Sigmoid colon (tissue), 6 donors: ENCODE measurements at regions not wholly inside any gene's neighbourhood (a gene's known extent, or its start where the extent isn't known, plus 50 kb on each side); places are given as distances from the start of the nearest gene placed in this dataset.

Source experiments
- DNase-seq: peaks from one replicate; pipeline ENCODE4 v3.0.0-alpha.2; 2019
- H3K27ac ChIP-seq, 4 donors: fragments of 200-600 bp; sonication (generic); one replicate each; pipeline ENCODE4 v1.5.1; 2016 to 2019; ENCODE audit warnings: mild to moderate bottlenecking in 1 of 4
- H3K27me3 ChIP-seq, 3 donors: fragments of 200-600 bp; sonication (generic); one replicate each; pipeline ENCODE4 v1.5.1; 2019; ENCODE audit warnings: mild to moderate bottlenecking in 1 of 3
- H3K36me3 ChIP-seq, 4 donors: fragments of 200-600 bp; sonication (generic); one replicate each; pipeline ENCODE4 v1.5.1; 2016 to 2019
- H3K4me1 ChIP-seq, 4 donors: fragments of 200-600 bp; sonication (generic); one replicate each; pipeline ENCODE4 v1.5.1; 2017 to 2019
- H3K4me3 ChIP-seq, 4 donors: fragments of 200-600 bp; sonication (generic); one replicate each; pipeline ENCODE4 v1.5.1; 2017 to 2019; ENCODE audit warnings: mild to moderate bottlenecking in 2 of 4, moderate library complexity in 1 of 4
- H3K9me3 ChIP-seq, 4 donors: fragments of 200-600 bp in 3 of 4; sonication (generic) in 3 of 4; one replicate each; pipeline versions ENCODE4 v1.5.1 to v1.6.1; 2013 to 2019
- CTCF ChIP-seq, 4 experiments: fragments of 450-650 bp in 3 of 4; fragments of 200-600 bp in 1 of 4; IDR thresholded peaks; one replicate each; pipeline ENCODE4 v1.5.1; 2016 to 2019; ENCODE audit warnings: antibody characterized with exemption in 4 of 4, mild to moderate bottlenecking in 3 of 4, moderate library complexity in 2 of 4
- EP300 ChIP-seq, 4 donors: sonication (generic); formaldehyde crosslinking; IDR thresholded peaks; one replicate each; pipeline ENCODE4 v1.6.1; 2017; ENCODE audit warnings: antibody characterized with exemption in 4 of 4
- POLR2A ChIP-seq, 2 donors: fragments of 450-650 bp; IDR thresholded peaks; one replicate each; pipeline ENCODE4 v1.6.1; 2016; ENCODE audit warnings: antibody characterized with exemption in 2 of 2, mild to moderate bottlenecking in 2 of 2, moderate library complexity in 2 of 2
- POLR2AphosphoS5 ChIP-seq, 4 donors: sonication (generic); formaldehyde crosslinking; IDR thresholded peaks; one replicate each; pipeline ENCODE4 v1.6.1; 2017; ENCODE audit warnings: antibody characterized with exemption in 4 of 4
- WGBS, 2 donors: extraction: QIAGEN DNeasy Blood & Tissue Kit; methylation state at CpG; one replicate each; pipeline ENCODE4 v1.1.7; 2013; 5-methylcytosine and 5-hydroxymethylcytosine counted together
- intact Hi-C: fragments of 100-400 bp; cut with DNase I; formaldehyde crosslinking; loops from one replicate; pipeline ENCODE4 v1.15.1; 2023
- donor health status: healthy with polysubstance abuse.
- donor health status: healthy.

- H3K27me3 ChIP-seq: no peaks in the 10 kb centered on the region
- DNase-seq: no peak
- 92 to 94% methylated on average over 3 of the region's 3 CpGs for WGBS, 2 donors
- TF ChIP-seq POLR2AphosphoS5 (IDR thresholded peaks at IDR 0.05) (no peak), CTCF (IDR thresholded peaks at IDR 0.05) (no peak), POLR2A (IDR thresholded peaks at IDR 0.05) (no peak), EP300 (IDR thresholded peaks at IDR 0.05) (no peak)
- intact Hi-C loops: no loop called here
- H3K4me1 ChIP-seq: peaks cover 0 to 5% (median 0%) of the 10 kb centered on the region in 4 donors
- no peaks in the 10 kb centered on the region for H3K9me3 ChIP-seq
- no peaks in the 10 kb centered on the region for H3K36me3 ChIP-seq
- no peak overlapping the region for H3K4me3 ChIP-seq
- H3K27ac ChIP-seq: no peak overlapping the region
These were observed 133.9 kb upstream of the PFN2 start for GRCh38 chr3:150104564-150104963.

GRCh38 chr3:150101016-150101415 is 130.3 kb upstream of the PFN2 start:
- Histone ChIP-seq H3K9me3 (no peaks in the 10 kb centered on the region), H3K36me3 (no peaks in the 10 kb centered on the region), H3K27ac (no peak overlapping the region), H3K27me3 (no peaks in the 10 kb centered on the region), H3K4me1 (peaks cover 0 to 13% (median 7%) of the 10 kb centered on the region in 4 donors), H3K4me3 (no peak overlapping the region)
- intact Hi-C loops: no loop called here
- 97 to 100% methylated on average over 1 of the region's 1 CpG for WGBS, 2 donors
- no peak for DNase-seq
- TF ChIP-seq POLR2AphosphoS5 (IDR thresholded peaks at IDR 0.05) (no peak), POLR2A (IDR thresholded peaks at IDR 0.05) (no peak), EP300 (IDR thresholded peaks at IDR 0.05) (no peak), CTCF (IDR thresholded peaks at IDR 0.05) (no peak)

GRCh38 chr3:150098621-150099020 is 127.9 kb upstream of the PFN2 start:
- no peak overlapping the region for H3K27ac ChIP-seq
- no peak for TF ChIP-seq POLR2AphosphoS5 (IDR thresholded peaks at IDR 0.05)
- no peak for TF ChIP-seq POLR2A (IDR thresholded peaks at IDR 0.05)
- TF ChIP-seq EP300 (IDR thresholded peaks at IDR 0.05): no peak
- TF ChIP-seq CTCF (IDR thresholded peaks at IDR 0.05): no peak
- intact Hi-C loops: no loop called here
- H3K4me1 ChIP-seq: peaks cover 0 to 13% (median 7%) of the 10 kb centered on the region in 4 donors
- H3K36me3 ChIP-seq: no peaks in the 10 kb centered on the region
- WGBS, 2 donors: 90 to 91% methylated on average over 3 of the region's 3 CpGs
- H3K27me3 ChIP-seq: no peaks in the 10 kb centered on the region
- DNase-seq: no peak
- no peaks in the 10 kb centered on the region for H3K9me3 ChIP-seq
- H3K4me3 ChIP-seq: no peak overlapping the region

GRCh38 chr3:150097588-150097890 is 126.8 kb upstream of the PFN2 start:
- Histone ChIP-seq H3K4me1 (peaks cover 0 to 13% (median 7%) of the 10 kb centered on the region in 4 donors), H3K4me3 (no peak overlapping the region), H3K27ac (no peak overlapping the region), H3K36me3 (no peaks in the 10 kb centered on the region), H3K9me3 (no peaks in the 10 kb centered on the region), H3K27me3 (no peaks in the 10 kb centered on the region)
- no peak for DNase-seq
- WGBS, 2 donors: 80 to 91% methylated on average over 4 of the region's 4 CpGs
- TF ChIP-seq POLR2A (IDR thresholded peaks at IDR 0.05) (no peak), POLR2AphosphoS5 (IDR thresholded peaks at IDR 0.05) (no peak), CTCF (IDR thresholded peaks at IDR 0.05) (no peak), EP300 (IDR thresholded peaks at IDR 0.05) (no peak)
- intact Hi-C loops: no loop called here
